Naive B cell (primary cell): ENCODE measurements at regions not wholly inside any gene's neighbourhood (a gene's known extent, or its start where the extent isn't known, plus 50 kb on each side); places are given as distances from the start of the nearest gene placed in this dataset.

Source experiments
- ATAC-seq, 2 donors: fragments of 150-1000 bp; cut with Tn5 transposase; 2 replicates each; pipeline ENCODE4 v1.10.0; 2021; ENCODE audit warnings: low read depth in 2 of 2, mild to moderate bottlenecking in 2 of 2, moderate library complexity in 2 of 2
- DNase-seq: peaks from one replicate; pipeline ENCODE4 v3.0.0; 2022
- H3K27ac Mint-ChIP-seq, 6 donors: one replicate each; pipeline ENCODE4 v1.8.0; 2020 to 2022; ENCODE audit warnings: mild to moderate bottlenecking in 6 of 6, mixed read lengths in 6 of 6, moderate library complexity in 5 of 6, inconsistent platforms in 2 of 6
- H3K27me3 Mint-ChIP-seq, 3 donors: one replicate each; pipeline ENCODE4 v1.8.0; 2021 to 2022; ENCODE audit warnings: mixed read lengths in 3 of 3, mild to moderate bottlenecking in 1 of 3
- H3K36me3 Mint-ChIP-seq, 2 donors: one replicate each; pipeline ENCODE4 v1.8.0; 2020 to 2022; ENCODE audit warnings: mixed read lengths in 2 of 2, inconsistent platforms in 1 of 2, mild to moderate bottlenecking in 1 of 2
- H3K4me1 Mint-ChIP-seq, 3 donors: one replicate each; pipeline ENCODE4 v1.8.0; 2020 to 2022; ENCODE audit warnings: mixed read lengths in 3 of 3, inconsistent platforms in 1 of 3, mild to moderate bottlenecking in 1 of 3, moderate library complexity in 1 of 3
- H3K4me3 Mint-ChIP-seq, 8 donors: one replicate each; pipeline ENCODE4 v1.8.0; 2020 to 2022; ENCODE audit warnings: mild to moderate bottlenecking in 8 of 8, mixed read lengths in 8 of 8, moderate library complexity in 8 of 8, inconsistent platforms in 2 of 8
- H3K9me3 Mint-ChIP-seq, 7 donors: one replicate each; pipeline ENCODE4 v1.8.0; 2020 to 2022; ENCODE audit warnings: mixed read lengths in 7 of 7, mild to moderate bottlenecking in 5 of 7, inconsistent platforms in 2 of 7, moderate library complexity in 1 of 7

- Mint-ChIP-seq H3K9me3 (peaks cover 0 to 21% (median 4%) of the 10 kb centered on the region in 7 donors), H3K27me3 (peaks cover 10 to 18% (median 16%) of the 10 kb centered on the region in 3 donors), H3K4me3 (no peak overlapping the region), H3K4me1 (peaks cover 0 to 4% (median 0%) of the 10 kb centered on the region in 3 donors), H3K27ac (no peak overlapping the region), H3K36me3 (peaks cover 0 to 7% of the 10 kb centered on the region in 2 donors)
- ATAC-seq (no peak), DNase-seq (no peak)
Observed at GRCh38 chr12:130083734-130084133, 78.5 kb upstream of the FZD10 start.

GRCh38 chr12:130084359-130084758 lies 77.9 kb upstream of the FZD10 start:
- Mint-ChIP-seq H3K4me3 (no peak overlapping the region), H3K27ac (no peak overlapping the region), H3K27me3 (peaks cover 10 to 18% (median 12%) of the 10 kb centered on the region in 3 donors), H3K4me1 (peaks cover 0 to 4% (median 0%) of the 10 kb centered on the region in 3 donors), H3K9me3 (peaks cover 0 to 14% (median 4%) of the 10 kb centered on the region in 7 donors), H3K36me3 (peaks cover 0 to 7% of the 10 kb centered on the region in 2 donors)
- DNase-seq (no peak), ATAC-seq (no peak)

- ATAC-seq (no peak), DNase-seq (no peak)
- Mint-ChIP-seq H3K9me3 (peaks cover 0 to 18% (median 6%) of the 10 kb centered on the region in 7 donors), H3K27ac (peak overlapping the region in 1 of 6 donors; percentile 33), H3K36me3 (peaks cover 0 to 7% of the 10 kb centered on the region in 2 donors), H3K4me1 (peaks cover 0 to 4% (median 0%) of the 10 kb centered on the region in 3 donors), H3K4me3 (no peak overlapping the region), H3K27me3 (peaks cover 10 to 18% (median 17%) of the 10 kb centered on the region in 3 donors)
Observed at GRCh38 chr12:130086248-130086647, 76.0 kb upstream of the FZD10 start.

GRCh38 chr12:130086797-130087196 lies 75.5 kb upstream of the FZD10 start:
- DNase-seq: no peak
- Mint-ChIP-seq H3K36me3 (peaks cover 0 to 7% of the 10 kb centered on the region in 2 donors), H3K4me1 (peaks cover 0 to 4% (median 0%) of the 10 kb centered on the region in 3 donors), H3K27me3 (peaks cover 10 to 18% (median 17%) of the 10 kb centered on the region in 3 donors), H3K27ac (no peak overlapping the region), H3K9me3 (peaks cover 0 to 24% (median 7%) of the 10 kb centered on the region in 7 donors), H3K4me3 (no peak overlapping the region)
- ATAC-seq: no peak

- Mint-ChIP-seq H3K36me3 (peaks cover 0 to 7% of the 10 kb centered on the region in 2 donors), H3K4me3 (no peak overlapping the region), H3K27me3 (peaks cover 10 to 18% (median 17%) of the 10 kb centered on the region in 3 donors), H3K27ac (no peak overlapping the region), H3K9me3 (peaks cover 0 to 28% (median 7%) of the 10 kb centered on the region in 7 donors), H3K4me1 (peaks cover 0 to 4% (median 0%) of the 10 kb centered on the region in 3 donors)
- ATAC-seq: no peak
- no peak for DNase-seq
Observed at GRCh38 chr12:130087222-130087621, 75.0 kb upstream of the FZD10 start.

- no peak for ATAC-seq
- peaks cover 3 to 20% (median 6%) of the 10 kb centered on the region in 7 donors for H3K9me3 Mint-ChIP-seq
- H3K4me3 Mint-ChIP-seq: no peak overlapping the region
- no peaks in the 10 kb centered on the region for H3K36me3 Mint-ChIP-seq
- DNase-seq: no peak
- H3K27me3 Mint-ChIP-seq: peaks cover 9 to 15% (median 10%) of the 10 kb centered on the region in 3 donors
- H3K27ac Mint-ChIP-seq: no peak overlapping the region
- H3K4me1 Mint-ChIP-seq: peaks cover 0 to 4% (median 0%) of the 10 kb centered on the region in 3 donors
Observed at GRCh38 chr12:130088504-130088903, 73.8 kb upstream of the FZD10 start.

- Mint-ChIP-seq H3K27ac (no peak overlapping the region), H3K36me3 (no peaks in the 10 kb centered on the region), H3K27me3 (peaks cover 0 to 10% (median 8%) of the 10 kb centered on the region in 3 donors), H3K9me3 (peaks cover 3 to 21% (median 6%) of the 10 kb centered on the region in 7 donors), H3K4me1 (peaks cover 0 to 4% (median 0%) of the 10 kb centered on the region in 3 donors), H3K4me3 (no peak overlapping the region)
- ATAC-seq (no peak), DNase-seq (no peak)
Observed at GRCh38 chr12:130090542-130090941, 71.7 kb upstream of the FZD10 start.

- ATAC-seq: no peak
- no peak overlapping the region for H3K27ac Mint-ChIP-seq
- H3K4me3 Mint-ChIP-seq: no peak overlapping the region
- H3K4me1 Mint-ChIP-seq: no peaks in the 10 kb centered on the region
- H3K9me3 Mint-ChIP-seq: peaks cover 3 to 21% (median 5%) of the 10 kb centered on the region in 7 donors
- DNase-seq: no peak
- no peaks in the 10 kb centered on the region for H3K36me3 Mint-ChIP-seq
- peaks cover 0 to 12% (median 0%) of the 10 kb centered on the region in 3 donors for H3K27me3 Mint-ChIP-seq
Observed at GRCh38 chr12:130093380-130093779, 68.9 kb upstream of the FZD10 start.

- ATAC-seq (no peak), DNase-seq (no peak)
- Mint-ChIP-seq H3K27ac (no peak overlapping the region), H3K4me1 (no peaks in the 10 kb centered on the region), H3K36me3 (no peaks in the 10 kb centered on the region), H3K27me3 (peaks cover 0 to 13% (median 8%) of the 10 kb centered on the region in 3 donors), H3K9me3 (peaks cover 0 to 7% (median 3%) of the 10 kb centered on the region in 7 donors), H3K4me3 (no peak overlapping the region)
Observed at GRCh38 chr12:130097342-130097741, 64.9 kb upstream of the FZD10 start.

- Mint-ChIP-seq H3K27ac (peak overlapping the region in 1 of 6 donors; percentile 82), H3K9me3 (peaks cover 0 to 7% (median 3%) of the 10 kb centered on the region in 7 donors), H3K4me3 (peak overlapping the region in 1 of 8 donors; percentile 54), H3K36me3 (no peaks in the 10 kb centered on the region), H3K4me1 (no peaks in the 10 kb centered on the region), H3K27me3 (peaks cover 0 to 14% (median 8%) of the 10 kb centered on the region in 3 donors)
- DNase-seq (no peak), ATAC-seq (no peak)
Observed at GRCh38 chr12:130097798-130098255, 64.4 kb upstream of the FZD10 start.

GRCh38 chr12:130098301-130099005 lies 63.8 kb upstream of the FZD10 start:
- no peak overlapping the region for H3K4me3 Mint-ChIP-seq
- H3K4me1 Mint-ChIP-seq: no peaks in the 10 kb centered on the region
- H3K36me3 Mint-ChIP-seq: no peaks in the 10 kb centered on the region
- no peak overlapping the region for H3K27ac Mint-ChIP-seq
- H3K27me3 Mint-ChIP-seq: peaks cover 0 to 11% (median 8%) of the 10 kb centered on the region in 3 donors
- DNase-seq (no peak), ATAC-seq (no peak)
- peaks cover 0 to 11% (median 2%) of the 10 kb centered on the region in 7 donors for H3K9me3 Mint-ChIP-seq

GRCh38 chr12:130100634-130101362 lies 61.5 kb upstream of the FZD10 start:
- peaks cover 0 to 11% (median 4%) of the 10 kb centered on the region in 7 donors for H3K9me3 Mint-ChIP-seq
- H3K27me3 Mint-ChIP-seq: peaks cover 0 to 19% (median 11%) of the 10 kb centered on the region in 3 donors
- ATAC-seq (no peak), DNase-seq (no peak)
- no peaks in the 10 kb centered on the region for H3K4me1 Mint-ChIP-seq
- H3K4me3 Mint-ChIP-seq: no peak overlapping the region
- no peaks in the 10 kb centered on the region for H3K36me3 Mint-ChIP-seq
- H3K27ac Mint-ChIP-seq: no peak overlapping the region

GRCh38 chr12:130101370-130101769 lies 60.9 kb upstream of the FZD10 start:
- ATAC-seq: no peak
- Mint-ChIP-seq H3K4me1 (no peaks in the 10 kb centered on the region), H3K36me3 (no peaks in the 10 kb centered on the region), H3K27ac (no peak overlapping the region), H3K27me3 (peaks cover 0 to 19% (median 11%) of the 10 kb centered on the region in 3 donors), H3K9me3 (peaks cover 0 to 11% (median 4%) of the 10 kb centered on the region in 7 donors), H3K4me3 (no peak overlapping the region)
- no peak for DNase-seq
